ENCODE measurements at regions not wholly inside any gene's neighbourhood (a gene's known extent, or its start where the extent isn't known, plus 50 kb on each side); places are given as distances from the start of the nearest gene placed in this dataset.

DNA sequence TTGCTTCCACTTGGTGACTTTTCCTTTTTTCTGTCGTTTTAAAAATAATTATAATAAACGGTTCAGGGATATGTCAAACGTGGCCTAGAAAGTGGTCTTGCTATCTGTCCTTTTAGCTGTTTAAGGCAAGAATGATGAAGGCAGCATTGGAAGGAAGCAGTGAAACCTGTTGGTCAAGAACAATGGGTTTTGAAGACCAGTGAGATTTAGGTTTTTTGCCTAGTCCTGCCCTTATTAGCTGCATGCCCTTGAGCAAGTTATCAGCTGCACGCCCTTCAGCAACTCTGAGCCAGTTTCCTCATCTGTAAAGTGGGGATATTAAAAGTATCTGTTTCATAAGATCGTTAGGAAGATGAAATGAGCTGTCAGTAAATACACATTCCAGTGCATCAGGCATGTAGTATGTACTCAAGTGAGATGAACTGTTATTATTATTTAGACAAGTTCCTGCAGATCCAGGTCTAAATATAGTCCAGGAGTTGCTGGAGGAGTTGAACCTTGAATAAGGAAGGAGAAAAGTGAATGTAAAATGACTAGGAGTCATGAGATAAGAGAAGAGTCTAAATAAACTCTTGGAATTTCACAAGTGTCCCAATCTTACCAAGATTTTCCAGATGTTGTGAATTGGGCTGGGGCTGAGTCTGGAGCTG lies 90.8 kb upstream of the HSD17B12 start:
- Histone ChIP-seq H3K4me1 (ENCODE audit: control insufficient read depth in 2 of 2, insufficient read depth in 2 of 2, low read length in 2 of 2) (no peaks in the 10 kb centered on the region), H3K4me3 (ENCODE audit: low read length in 2 of 2) (no peak overlapping the region), H3K27ac (ENCODE audit: low read depth in 1 of 2, low read length in 1 of 2) (no peak overlapping the region), H3K36me3 (ENCODE audit: control insufficient read depth in 2 of 2, insufficient read depth in 2 of 2, low read length in 1 of 2) (no peaks in the 10 kb centered on the region), H3K9me3 (ENCODE audit: control insufficient read depth in 2 of 2, insufficient read depth in 1 of 2, low read length in 1 of 2) (no peaks in the 10 kb centered on the region), H3K27me3 (ENCODE audit: control insufficient read depth in 2 of 2, insufficient read depth in 1 of 2, low read length in 1 of 2) (peaks cover 4 to 12% of the 10 kb centered on the region in 2 donors)
- 88% methylated on average over 5 of the region's 5 CpGs for WGBS
- DNase-seq (ENCODE audit: low read depth in 6 of 9, low spot score in 9 of 9): no peak

DNA sequence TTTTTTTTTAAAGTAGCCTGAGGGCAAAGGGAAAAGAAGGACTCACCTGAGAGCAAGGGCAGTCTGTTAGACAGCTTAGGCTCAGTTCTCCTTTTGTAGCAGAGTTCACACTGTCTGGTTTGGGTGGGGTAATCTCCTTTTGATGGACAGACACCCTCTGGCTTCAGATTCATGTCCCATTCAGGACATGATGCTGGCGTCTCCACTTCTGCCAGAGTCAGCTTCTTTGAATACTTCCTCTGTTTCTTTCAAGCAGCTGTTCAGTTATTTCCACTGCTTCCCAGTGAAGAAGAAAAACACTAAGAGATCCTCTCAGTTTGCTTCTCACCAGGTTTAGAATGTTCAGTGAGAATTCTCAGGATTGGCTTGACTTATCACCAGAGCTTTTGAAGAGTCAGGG lies 79.0 kb upstream of the HSD17B12 start:
- Histone ChIP-seq H3K27ac (ENCODE audit: low read depth in 1 of 2, low read length in 1 of 2) (no peak overlapping the region), H3K4me1 (ENCODE audit: control insufficient read depth in 2 of 2, insufficient read depth in 2 of 2, low read length in 2 of 2) (no peaks in the 10 kb centered on the region), H3K4me3 (ENCODE audit: low read length in 2 of 2) (no peak overlapping the region), H3K9me3 (ENCODE audit: control insufficient read depth in 2 of 2, insufficient read depth in 1 of 2, low read length in 1 of 2) (no peaks in the 10 kb centered on the region), H3K27me3 (ENCODE audit: control insufficient read depth in 2 of 2, insufficient read depth in 1 of 2, low read length in 1 of 2) (peaks cover 0 to 4% of the 10 kb centered on the region in 2 donors), H3K36me3 (ENCODE audit: control insufficient read depth in 2 of 2, insufficient read depth in 2 of 2, low read length in 1 of 2) (no peaks in the 10 kb centered on the region)
- 35% methylated on average over 1 of the region's 1 CpG for WGBS
- no peak for DNase-seq (ENCODE audit: low read depth in 6 of 9, low spot score in 9 of 9)

DNA sequence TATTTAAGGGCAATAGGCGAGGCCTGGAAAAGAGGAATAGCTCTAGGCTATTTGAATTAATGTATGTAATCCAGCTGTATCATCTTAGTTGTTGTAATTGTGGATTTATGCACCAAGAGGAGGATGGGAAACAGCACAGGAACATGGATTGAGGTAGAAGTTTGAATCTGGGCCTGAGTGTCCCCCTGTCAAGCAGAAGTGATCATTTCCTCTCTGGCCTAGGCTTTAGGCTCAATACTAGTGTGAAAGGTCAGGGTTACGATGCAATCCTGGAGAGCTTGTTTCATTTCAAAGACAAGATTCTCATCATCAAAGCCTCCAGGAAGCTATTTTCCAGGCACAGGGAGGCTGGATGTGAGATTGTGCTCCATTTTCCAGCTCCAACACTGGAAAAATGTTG lies 77.9 kb upstream of the HSD17B12 start:
- H3K4me3 ChIP-seq (ENCODE audit: low read length in 2 of 2): no peak overlapping the region
- no peaks in the 10 kb centered on the region for H3K36me3 ChIP-seq (ENCODE audit: control insufficient read depth in 2 of 2, insufficient read depth in 2 of 2, low read length in 1 of 2)
- DNase-seq (ENCODE audit: low read depth in 6 of 9, low spot score in 9 of 9): no peak
- H3K9me3 ChIP-seq (ENCODE audit: control insufficient read depth in 2 of 2, insufficient read depth in 1 of 2, low read length in 1 of 2): no peaks in the 10 kb centered on the region
- WGBS: 90% methylated on average over 2 of the region's 2 CpGs
- no peaks in the 10 kb centered on the region for H3K4me1 ChIP-seq (ENCODE audit: control insufficient read depth in 2 of 2, insufficient read depth in 2 of 2, low read length in 2 of 2)
- no peak overlapping the region for H3K27ac ChIP-seq (ENCODE audit: low read depth in 1 of 2, low read length in 1 of 2)
- H3K27me3 ChIP-seq (ENCODE audit: control insufficient read depth in 2 of 2, insufficient read depth in 1 of 2, low read length in 1 of 2): peaks cover 0 to 4% of the 10 kb centered on the region in 2 donors

DNA sequence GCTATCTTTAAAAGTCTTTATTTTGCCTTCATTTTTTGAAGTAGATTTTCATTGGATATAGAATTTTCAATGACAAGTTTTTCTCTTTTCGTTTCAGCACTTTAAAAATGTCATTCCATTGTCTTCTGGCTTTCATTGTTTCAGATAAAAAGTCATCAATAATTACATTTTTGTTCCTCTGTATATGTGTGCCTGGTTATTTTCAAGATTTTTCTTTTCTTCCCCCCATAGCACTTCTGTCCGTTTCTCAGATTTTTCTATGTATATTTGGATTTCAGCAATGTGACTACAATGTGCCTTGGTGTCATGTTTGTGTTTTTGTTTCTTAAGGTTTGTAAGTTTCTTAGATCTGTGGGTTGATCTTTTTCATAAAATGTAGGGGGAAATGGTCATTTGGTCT lies 66.3 kb upstream of the HSD17B12 start:
- DNase-seq (ENCODE audit: low read depth in 6 of 9, low spot score in 9 of 9): no peak
- Histone ChIP-seq H3K4me1 (ENCODE audit: control insufficient read depth in 2 of 2, insufficient read depth in 2 of 2, low read length in 2 of 2) (no peaks in the 10 kb centered on the region), H3K27ac (ENCODE audit: low read depth in 1 of 2, low read length in 1 of 2) (no peak overlapping the region), H3K27me3 (ENCODE audit: control insufficient read depth in 2 of 2, insufficient read depth in 1 of 2, low read length in 1 of 2) (no peaks in the 10 kb centered on the region), H3K36me3 (ENCODE audit: control insufficient read depth in 2 of 2, insufficient read depth in 2 of 2, low read length in 1 of 2) (no peaks in the 10 kb centered on the region), H3K4me3 (ENCODE audit: low read length in 2 of 2) (no peak overlapping the region), H3K9me3 (ENCODE audit: control insufficient read depth in 2 of 2, insufficient read depth in 1 of 2, low read length in 1 of 2) (no peaks in the 10 kb centered on the region)
- WGBS: 93% methylated on average over 2 of the region's 2 CpGs

DNA sequence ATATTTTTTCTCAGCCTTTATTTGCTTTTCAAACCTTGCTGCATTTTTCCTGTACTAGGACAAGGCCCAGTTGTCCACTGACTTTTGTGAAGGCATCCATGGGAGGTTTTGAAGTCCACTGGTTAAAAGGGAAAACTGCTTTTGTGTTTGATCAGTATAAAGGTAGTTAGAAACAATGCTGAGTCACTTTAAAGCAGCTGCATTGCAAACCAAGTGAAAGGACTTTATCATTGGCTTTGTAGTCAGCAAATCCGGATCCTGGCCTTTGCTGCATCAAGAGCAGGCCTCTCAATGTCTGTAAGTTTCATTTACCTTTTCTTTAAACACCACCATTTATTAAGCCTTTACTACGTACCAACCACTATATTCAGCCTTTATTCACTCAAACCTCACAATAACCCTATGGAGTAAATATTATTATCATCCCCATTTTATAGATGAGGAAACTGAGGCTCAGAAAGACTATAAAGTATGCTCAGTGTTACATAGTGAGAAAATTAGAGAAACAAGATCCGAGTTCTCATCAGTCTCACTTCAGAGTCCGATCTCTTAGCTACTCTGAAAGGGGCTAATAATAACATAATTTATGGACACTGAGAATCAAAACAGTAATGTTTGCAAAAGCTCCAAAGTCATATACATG lies 60.6 kb upstream of the HSD17B12 start:
- Histone ChIP-seq H3K36me3 (ENCODE audit: control insufficient read depth in 2 of 2, insufficient read depth in 2 of 2, low read length in 1 of 2) (no peaks in the 10 kb centered on the region), H3K9me3 (ENCODE audit: control insufficient read depth in 2 of 2, insufficient read depth in 1 of 2, low read length in 1 of 2) (no peaks in the 10 kb centered on the region), H3K4me3 (ENCODE audit: low read length in 2 of 2) (no peak overlapping the region), H3K27me3 (ENCODE audit: control insufficient read depth in 2 of 2, insufficient read depth in 1 of 2, low read length in 1 of 2) (no peaks in the 10 kb centered on the region), H3K4me1 (ENCODE audit: control insufficient read depth in 2 of 2, insufficient read depth in 2 of 2, low read length in 2 of 2) (no peaks in the 10 kb centered on the region), H3K27ac (ENCODE audit: low read depth in 1 of 2, low read length in 1 of 2) (no peak overlapping the region)
- 93% methylated on average over 4 of the region's 4 CpGs for WGBS
- DNase-seq (ENCODE audit: low read depth in 6 of 9, low spot score in 9 of 9): no peak

DNA sequence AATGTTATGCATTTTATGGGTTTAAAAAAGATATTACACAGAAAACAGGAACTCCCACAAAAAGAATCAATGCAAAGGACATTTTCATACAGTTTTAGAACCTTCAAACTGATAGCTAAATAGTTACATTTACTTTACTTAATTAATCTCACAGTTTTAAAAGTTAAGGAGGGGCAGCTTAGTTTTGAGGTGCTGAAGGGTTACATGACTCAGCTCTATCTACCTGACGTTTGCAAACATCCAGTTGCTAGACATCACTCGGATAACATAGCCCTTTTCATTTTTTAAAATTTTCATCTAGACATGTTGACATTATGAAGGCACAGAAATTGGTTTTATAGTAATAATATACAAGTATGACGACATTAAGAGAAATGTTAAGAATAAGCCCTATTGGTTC lies 53.7 kb upstream of the HSD17B12 start:
- peaks cover 0 to 6% of the 10 kb centered on the region in 2 donors for H3K27me3 ChIP-seq (ENCODE audit: control insufficient read depth in 2 of 2, insufficient read depth in 1 of 2, low read length in 1 of 2)
- no peaks in the 10 kb centered on the region for H3K9me3 ChIP-seq (ENCODE audit: control insufficient read depth in 2 of 2, insufficient read depth in 1 of 2, low read length in 1 of 2)
- H3K4me1 ChIP-seq (ENCODE audit: control insufficient read depth in 2 of 2, insufficient read depth in 2 of 2, low read length in 2 of 2): no peaks in the 10 kb centered on the region
- no peak for DNase-seq (ENCODE audit: low read depth in 6 of 9, low spot score in 9 of 9)
- H3K27ac ChIP-seq (ENCODE audit: low read depth in 1 of 2, low read length in 1 of 2): no peak overlapping the region
- 70% methylated on average over 3 of the region's 3 CpGs for WGBS
- no peaks in the 10 kb centered on the region for H3K36me3 ChIP-seq (ENCODE audit: control insufficient read depth in 2 of 2, insufficient read depth in 2 of 2, low read length in 1 of 2)
- H3K4me3 ChIP-seq (ENCODE audit: low read length in 2 of 2): no peak overlapping the region

Data from thymus (tissue), 11 donors.